GM18870 (cell line): ENCODE measurements at regions not wholly inside any gene's neighbourhood (a gene's known extent, or its start where the extent isn't known, plus 50 kb on each side); places are given as distances from the start of the nearest gene placed in this dataset.
"Not testable (repeated sequence)": the region's sequence is repeated elsewhere in the genome, so short reads cannot be mapped to it uniquely, and the experiment has no call there.

Source experiments
- ATAC-seq: cut with Tn5 transposase; IDR thresholded peaks from one replicate; pipeline ENCODE4 v1.9.1; 2021; ENCODE audit warnings: moderate library complexity; ENCODE audit not compliant: unreplicated experiment

GRCh38 chr9:87392086-87392485, 105.6 kb upstream of the DAPK1 start:
- no peak for ATAC-seq

- no peak for ATAC-seq
Observed at GRCh38 chr9:87393706-87394230, 103.9 kb upstream of the DAPK1 start.

- no peak for ATAC-seq
Observed at GRCh38 chr9:87395804-87396479, 101.7 kb upstream of the DAPK1 start.

- ATAC-seq = no peak
Observed at GRCh38 chr9:87401681-87402080, 96.0 kb upstream of the DAPK1 start.

DNA sequence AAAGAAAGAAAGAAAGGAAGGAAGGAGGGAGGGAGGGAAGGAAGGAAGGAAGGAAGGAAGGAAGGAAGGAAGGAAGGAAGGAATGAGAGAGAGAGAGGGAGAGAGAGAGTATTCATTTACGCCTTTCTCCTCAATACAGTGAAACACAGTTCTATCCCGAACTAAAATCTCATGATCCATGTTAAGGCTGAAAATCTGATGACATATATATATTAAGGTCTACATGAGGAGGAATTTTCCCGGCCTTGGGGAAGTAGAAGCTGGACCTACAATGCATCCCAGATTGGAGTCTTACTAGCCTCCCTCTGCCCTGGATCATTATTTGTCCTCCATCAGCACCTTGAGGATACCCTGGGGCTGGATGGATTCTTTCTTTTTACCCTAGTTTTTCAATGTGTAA, 95.1 kb upstream of the DAPK1 start:
- no peak for ATAC-seq

DNA sequence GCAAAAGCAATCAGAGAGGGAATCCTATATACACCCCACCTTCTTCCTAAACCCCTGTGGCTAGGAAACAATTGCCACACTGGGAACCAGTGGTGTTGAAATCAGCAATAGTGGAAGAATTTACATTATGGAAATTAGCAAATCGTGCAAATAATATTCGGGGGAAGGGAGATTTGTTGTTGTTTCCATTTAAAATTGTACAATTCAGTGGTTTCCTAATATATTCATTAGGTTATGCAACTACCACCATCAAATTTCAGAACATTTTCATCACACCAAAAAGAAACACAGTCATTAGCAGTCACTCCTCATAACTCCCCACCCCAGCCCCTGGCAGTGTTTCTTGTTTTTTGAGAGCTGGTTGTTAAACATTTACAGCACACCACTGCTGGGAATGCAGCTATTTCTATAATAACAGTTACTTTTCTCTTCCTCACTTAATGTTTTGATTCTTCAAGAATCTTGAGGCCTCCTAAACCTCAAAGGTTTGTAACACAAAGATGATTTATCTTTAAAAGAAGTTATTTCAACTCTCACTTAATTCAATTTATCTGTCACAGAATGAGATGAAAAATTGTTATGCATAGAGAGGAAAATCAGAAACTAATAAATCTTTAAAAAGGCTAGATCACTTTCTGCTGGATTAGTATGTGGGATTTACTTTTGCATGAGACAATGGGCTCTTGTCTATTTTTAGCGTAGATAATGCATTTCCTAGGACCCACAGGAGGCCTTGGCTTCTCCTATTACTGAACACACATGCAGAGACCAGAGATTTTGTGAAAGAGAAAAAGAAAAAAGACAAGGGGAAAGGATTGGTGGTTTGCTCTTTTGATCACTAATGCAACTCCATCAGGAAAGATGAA, 91.8 kb upstream of the DAPK1 start:
- ATAC-seq = no peak

DNA sequence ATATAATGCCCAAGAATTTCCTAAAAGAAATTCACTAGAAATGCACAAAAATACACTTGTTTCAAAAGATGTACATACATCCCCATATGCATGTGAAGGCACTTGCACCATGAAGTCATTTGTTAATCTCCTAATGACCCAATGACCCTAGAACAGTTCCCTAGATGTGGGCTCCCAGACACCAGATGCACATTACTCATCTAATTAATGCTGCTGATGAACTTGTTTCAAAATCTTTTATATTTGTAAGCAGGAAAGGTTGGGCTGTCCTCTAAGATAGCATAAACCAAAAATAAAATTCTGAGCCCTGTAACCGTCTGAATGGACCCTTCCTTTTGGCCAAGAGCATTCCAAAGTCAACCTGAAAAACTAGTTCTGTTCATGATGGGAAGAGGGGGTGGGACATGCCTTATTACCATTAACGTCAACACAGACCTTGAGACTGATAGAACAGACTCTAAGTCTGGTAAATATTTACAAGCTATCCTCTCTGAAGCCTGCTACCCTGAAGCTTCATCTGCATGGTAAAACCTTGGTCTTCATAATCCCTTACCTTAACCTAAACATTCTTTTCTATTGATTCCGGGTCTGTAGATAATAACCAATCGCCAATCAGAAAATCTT, 91.0 kb upstream of the DAPK1 start:
- no peak for ATAC-seq

- ATAC-seq = not testable (repeated sequence)
Observed at GRCh38 chr9:87410047-87411005, 87.3 kb upstream of the DAPK1 start.

- ATAC-seq = no peak
Observed at GRCh38 chr9:87420884-87421283, 76.8 kb upstream of the DAPK1 start.

DNA sequence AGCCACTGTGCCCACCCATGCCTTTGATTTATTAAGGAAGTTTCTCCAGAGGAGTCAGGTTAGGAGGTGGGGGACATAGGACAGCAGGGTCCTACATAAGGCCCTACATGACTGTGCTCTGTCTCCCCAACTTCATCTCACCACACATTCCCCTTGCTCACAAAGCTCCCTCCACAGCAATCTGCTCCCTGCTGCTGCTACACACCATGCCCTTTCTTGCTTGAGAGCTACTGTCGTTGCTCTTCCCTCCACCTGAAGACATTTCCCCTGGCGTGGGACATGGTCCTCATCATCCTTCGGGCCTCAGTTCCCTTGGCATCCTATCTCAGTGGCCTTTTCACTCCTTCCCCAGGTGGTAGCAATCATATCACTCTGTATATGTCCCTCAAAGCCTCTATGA, 75.9 kb upstream of the DAPK1 start:
- ATAC-seq = no peak

DNA sequence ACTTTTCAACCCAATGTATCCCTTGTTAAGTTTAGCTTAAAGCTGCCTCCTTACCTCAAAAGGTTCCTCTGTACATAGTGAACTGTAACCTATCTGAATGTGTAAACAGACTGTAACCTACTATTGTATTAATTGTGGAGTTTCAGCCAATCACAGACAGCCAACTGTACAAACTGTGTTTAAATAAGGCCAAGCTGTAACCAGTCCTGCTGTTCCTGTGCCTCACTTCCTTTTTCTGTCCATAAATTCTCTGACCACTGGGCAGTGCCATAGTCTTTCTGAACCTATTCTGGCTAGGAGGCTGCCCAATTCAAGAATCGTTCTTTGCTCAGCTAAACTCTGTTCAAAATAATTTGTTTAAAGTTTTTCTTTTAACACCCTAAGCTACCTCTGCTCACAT, 74.7 kb upstream of the DAPK1 start:
- ATAC-seq = no peak

GRCh38 chr9:87423885-87424284, 73.8 kb upstream of the DAPK1 start:
- ATAC-seq = not testable (repeated sequence)

- no peak for ATAC-seq
Observed at GRCh38 chr9:87425202-87425601, 72.5 kb upstream of the DAPK1 start.

DNA sequence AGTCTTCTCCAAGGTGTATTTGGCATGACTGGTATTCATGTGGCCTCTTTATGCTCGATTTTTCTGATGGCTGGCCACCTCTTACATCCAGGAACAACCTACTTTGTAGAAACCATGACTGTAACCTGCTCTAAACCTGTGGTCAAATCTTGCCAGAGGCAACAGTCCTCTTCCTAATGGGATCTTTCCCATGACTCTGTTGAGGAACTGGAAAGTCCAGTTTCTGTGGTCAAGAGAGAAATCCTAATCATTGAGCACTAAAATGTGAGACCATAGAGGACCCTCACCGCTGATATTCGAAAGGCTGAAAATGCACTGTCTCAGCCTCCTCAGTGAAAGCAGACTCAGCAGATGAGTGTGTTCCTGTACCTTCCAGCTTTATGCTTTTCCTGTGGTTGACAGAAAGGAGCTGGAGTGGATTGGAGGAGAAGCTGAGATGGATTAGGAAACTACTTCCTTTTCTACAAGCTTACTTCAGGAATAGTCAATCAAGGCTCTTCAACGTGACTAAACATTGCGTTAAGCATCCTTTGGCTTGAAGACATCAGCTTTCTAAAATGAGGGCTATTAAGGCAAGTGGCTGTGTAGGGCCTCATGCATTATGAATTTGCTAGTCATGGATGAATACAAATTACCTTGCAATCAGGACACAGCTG, 69.7 kb upstream of the DAPK1 start:
- no peak for ATAC-seq

GRCh38 chr9:87428659-87429058, 69.0 kb upstream of the DAPK1 start:
- ATAC-seq = no peak

DNA sequence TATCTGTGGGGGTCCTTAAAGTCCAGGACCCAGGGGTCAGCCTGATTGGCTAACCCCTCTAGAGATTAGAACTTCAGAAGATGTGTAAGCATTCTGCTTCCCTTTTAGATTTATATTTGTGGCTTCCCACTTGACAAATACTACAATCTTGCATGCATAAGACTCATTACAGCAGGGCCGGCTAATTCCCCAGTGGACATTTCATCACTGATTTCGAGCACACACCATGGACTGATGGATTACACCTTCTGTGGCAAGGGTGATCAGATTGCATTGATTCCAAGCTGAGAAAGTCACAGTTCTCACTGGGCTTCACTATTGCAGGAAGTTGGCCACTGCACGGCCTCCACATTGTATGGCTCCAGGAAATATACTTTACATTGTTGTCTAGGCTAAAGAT, 65.8 kb upstream of the DAPK1 start:
- no peak for ATAC-seq

DNA sequence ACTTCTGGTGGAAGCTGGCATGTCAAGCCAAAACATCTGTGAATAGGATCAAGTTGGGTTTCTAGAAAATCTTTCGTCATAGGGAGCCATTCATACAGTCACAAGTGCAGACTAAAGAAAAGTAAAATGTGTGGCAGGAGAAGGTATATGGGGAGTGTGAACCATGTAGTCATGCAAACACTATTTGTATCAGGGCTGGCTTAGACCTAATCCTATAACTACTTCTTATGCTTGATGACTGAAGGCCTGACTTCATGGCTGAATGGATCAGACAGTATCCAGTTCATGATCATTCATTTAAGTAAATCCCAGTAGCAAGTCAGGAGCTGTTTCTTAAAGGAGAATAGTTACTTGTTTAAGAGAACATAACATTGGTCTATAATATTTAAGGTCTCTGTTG, 63.8 kb upstream of the DAPK1 start:
- no peak for ATAC-seq

GRCh38 chr9:87434366-87434765, 63.3 kb upstream of the DAPK1 start:
- ATAC-seq = no peak

- no peak for ATAC-seq
Observed at GRCh38 chr9:87435189-87435880, 62.3 kb upstream of the DAPK1 start.
